Hematopoietic multipotent progenitor cell treated with erythropoietin and hydrocortisone succinate and interleukin-3 and kit ligand, for 4 days (in vitro differentiated cells): ENCODE measurements at regions not wholly inside any gene's neighbourhood (a gene's known extent, or its start where the extent isn't known, plus 50 kb on each side); places are given as distances from the start of the nearest gene placed in this dataset.

Source experiments
- DNase-seq: peaks from one replicate; pipeline ENCODE4 v3.0.0-alpha.2; 2015

DNA sequence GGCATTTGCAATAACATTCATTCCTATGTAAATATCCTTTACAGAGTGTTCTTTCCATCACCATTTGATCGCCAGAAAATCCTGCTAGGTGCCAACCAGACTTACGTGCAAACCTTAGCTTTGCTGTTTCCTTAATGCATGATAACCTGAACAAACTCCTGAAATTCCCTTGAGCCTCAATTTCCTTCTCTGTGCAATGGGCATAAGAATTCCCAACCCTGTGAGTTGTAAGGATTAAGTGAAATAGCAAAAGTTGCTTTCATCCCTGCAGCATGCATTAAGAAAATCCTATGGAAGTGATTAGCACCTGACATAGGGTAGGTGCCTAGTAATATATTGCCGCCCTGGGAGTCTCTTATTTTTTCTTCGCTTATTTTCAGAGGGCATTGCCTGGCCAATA is 272.7 kb downstream of the MAF start:
- DNase-seq: no peak

DNA sequence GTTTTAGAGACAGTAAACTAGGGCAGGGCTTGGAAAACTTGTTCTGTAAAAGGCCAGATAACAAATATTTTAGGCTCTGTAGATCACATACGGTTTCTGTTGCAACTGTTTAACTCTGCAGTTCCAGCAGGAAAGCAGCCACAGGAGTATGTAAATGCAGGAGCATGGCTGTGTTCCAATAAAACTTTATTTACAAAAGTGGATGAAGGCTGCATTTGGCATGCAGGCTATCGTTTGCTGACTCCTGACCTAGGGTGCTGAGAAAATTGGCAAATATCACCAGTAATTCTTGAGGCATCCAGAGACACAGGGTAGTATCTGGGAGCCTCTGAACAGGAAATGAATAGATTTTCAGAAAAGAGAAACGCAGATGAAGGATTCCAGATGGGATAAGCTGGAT is 274.0 kb downstream of the MAF start:
- DNase-seq: no peak

DNA sequence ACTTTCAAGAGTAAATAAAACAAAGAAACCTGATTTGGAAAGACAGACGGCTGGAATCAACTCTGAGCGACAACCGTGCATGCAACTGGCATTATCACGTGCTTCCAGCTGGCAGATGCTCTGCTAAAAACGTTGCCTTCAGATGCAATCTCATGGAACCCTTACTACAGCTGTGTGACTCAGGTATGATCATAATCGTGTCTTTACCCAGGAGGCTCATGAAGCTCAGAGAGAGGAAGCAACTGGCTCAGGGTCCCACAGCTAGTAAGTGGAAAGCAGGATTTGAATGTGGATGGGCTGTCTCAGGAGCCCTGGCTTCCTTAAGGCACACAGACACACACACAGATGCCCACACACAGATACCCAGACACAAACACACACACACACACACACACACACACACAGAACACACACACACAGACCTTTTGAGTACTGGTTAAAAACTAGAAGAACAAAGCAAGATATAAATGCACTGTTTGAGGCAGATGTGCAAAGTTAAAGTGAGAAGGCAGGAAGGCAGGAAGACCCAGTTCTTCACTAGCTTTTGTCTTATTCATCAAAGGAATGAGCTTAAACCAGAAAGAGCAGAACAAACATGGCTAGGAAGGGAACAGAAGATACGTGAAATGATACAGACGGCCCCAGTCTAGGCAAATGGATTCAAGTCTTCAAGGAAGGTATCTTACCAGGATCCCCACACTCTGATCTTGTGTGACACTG is 275.2 kb downstream of the MAF start:
- no peak for DNase-seq

DNA sequence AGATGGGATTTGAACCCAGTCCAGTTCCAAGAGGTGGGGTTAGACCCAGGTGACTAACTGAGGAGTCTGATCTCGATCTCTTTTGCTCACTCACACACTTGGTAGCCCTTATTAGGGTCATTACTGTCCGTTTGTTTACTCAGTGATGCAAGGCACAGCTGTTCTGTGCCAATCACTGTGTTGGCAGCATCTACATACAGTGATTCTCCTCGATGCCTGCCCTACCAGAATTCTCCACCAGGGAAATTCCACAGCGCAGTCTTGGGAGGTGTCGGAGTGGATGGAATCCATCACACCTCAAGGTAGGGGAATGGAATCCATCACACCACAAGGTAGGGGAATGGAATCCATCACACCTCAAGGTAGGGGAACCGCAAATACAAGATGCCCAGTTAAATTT is 279.6 kb downstream of the MAF start:
- DNase-seq: no peak

DNA sequence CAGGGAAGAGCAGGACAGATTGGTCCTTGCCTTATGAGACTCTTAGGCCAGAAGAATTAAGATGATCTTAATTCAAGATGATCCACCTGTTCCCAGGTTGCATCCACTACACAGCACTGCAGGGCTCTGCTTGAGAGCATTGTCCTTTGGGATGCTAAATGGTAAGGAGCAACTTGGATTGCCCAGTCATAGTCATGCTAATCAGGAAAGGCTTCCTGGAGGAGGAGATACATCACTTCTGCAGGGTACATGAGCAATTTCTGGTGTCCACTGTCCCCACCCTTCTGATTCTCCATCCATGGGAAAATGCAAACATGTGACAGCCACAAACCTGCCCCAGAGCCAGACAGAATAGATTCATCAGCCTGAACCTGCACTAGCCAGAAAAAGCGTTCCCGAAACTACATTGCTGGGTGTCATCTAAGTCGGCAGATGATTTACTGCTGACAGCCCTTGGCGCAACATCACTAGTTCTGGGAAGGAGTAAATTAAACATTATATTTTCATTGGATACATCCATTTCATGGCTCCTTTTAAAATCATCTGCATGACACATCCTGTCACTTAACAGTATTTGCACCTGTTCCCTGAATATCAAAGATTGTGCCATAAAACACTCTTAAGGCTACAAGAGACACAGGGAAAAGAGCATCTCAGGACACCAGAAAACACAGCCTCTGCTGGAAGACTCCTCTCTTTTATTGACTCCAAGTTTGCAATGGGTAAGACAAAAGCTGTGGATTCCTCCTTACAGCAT is 282.2 kb downstream of the MAF start:
- no peak for DNase-seq

DNA sequence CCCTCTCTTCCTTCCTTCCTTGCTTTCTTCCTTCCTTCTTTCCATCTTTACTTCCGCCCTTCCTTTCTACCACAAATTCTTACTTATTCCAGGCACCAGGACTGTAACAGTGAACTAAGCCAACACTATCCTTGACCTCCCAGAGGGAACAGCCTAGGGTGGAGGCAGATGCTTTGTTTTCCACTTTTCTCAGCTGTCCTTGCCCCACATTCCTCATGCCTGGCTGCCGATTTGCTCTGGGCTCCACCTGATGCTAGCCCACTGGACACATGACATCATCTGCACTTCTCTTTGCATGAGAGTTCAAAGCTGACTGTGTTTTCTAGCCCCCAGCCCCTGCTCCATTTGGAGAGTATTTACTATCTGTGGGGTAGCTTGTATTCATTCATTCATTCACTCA is 283.0 kb downstream of the MAF start:
- no peak for DNase-seq

DNA sequence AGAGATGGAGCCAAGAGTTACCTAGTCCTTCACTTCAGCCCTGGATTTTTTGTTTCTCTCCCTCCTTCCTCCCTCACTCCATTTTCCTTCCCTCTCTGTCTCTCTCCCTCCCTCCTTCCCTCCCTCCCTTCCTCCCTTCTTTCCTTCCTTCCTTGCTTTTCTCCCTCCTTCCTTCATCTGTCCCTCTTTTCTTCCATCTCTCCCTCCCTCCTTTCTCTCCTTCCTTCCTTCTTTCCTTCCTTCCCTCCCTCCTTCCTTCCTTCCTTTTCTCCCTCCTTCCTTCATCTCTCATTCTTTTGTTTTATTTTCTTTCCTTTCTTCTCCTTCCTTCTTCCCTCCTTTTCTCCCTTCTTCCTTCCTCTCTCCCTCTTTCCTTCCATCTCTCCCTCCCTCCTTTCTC is 283.5 kb downstream of the MAF start:
- no peak for DNase-seq

DNA sequence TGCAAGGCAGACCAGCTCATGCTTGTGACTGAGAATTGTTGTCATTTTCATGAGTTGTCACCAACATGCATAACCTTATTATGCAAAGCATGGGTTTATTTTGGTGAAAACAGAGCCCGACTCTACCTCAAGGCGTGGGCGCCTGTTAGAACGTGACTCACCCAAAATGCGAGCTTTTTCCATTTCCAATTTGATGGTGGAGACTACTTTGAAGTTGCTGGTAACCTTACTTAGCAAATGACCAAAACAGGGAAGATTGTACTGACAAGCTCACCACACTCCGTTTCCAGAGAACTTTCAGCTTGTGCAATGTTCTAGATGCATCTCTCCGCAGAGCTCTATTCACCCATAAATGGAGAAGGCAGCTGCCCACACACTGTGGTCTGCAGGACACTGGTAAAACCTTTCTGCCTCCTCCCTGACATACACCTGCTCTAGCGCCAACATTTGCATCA is 284.5 kb downstream of the MAF start:
- no peak for DNase-seq

DNA sequence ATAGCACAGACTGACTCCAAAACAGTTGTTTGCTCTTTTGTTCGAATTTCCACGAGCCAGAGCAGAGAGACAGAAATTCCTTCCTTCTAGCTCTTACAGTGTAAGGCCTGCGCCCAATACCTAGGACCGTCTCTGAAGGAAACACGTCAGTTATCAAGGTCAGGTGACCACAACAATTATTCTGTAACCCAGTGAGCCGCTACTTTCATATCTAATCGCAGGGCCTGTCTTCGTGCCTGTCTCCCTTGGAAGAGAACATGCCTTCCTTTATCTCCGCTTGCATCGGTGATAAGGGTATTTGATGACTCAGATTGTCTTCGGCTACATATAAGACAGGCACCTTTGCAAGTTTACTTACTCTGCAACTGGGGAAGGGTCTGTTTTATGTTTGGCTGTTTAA is 288.0 kb downstream of the MAF start:
- no peak for DNase-seq

DNA sequence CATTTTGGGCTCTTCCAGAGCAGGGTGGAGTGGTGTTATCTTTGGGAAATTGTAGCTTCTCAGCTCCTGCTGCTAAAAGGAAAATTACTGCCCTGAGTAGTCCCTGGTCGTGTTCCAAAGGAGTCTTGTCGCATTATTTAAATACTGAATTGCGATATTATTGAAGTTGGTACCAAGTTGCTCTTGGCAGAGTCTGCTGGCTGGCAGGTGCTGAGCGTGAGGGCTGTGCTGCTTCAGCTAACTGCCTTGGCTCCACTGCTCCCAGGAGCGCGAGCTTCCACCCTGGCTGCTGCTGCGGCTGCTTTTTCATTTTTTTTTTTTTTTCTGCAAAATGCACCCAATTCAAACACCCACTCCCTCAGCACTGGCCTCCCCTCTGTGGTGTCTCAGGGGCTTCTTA is 289.8 kb downstream of the MAF start:
- DNase-seq: no peak

DNA sequence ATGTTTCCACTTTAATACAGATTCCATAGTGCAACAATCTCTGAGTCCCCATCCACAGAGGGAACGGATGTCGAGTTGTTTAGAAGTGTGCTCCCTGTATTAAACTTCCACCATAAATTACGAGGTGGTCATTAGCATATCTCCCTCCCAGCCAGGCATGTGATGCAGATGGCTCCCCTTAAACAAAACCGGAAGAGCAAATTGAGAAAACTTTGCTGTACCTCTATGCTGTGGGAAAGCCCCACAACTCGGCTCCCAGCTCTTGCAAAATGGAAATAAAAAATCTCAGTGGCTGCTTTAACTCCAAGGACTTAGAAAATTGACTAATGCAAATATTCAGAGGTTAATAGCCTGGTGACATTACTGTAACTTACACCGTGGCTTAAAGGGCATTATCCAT is 290.9 kb downstream of the MAF start:
- DNase-seq: no peak

DNA sequence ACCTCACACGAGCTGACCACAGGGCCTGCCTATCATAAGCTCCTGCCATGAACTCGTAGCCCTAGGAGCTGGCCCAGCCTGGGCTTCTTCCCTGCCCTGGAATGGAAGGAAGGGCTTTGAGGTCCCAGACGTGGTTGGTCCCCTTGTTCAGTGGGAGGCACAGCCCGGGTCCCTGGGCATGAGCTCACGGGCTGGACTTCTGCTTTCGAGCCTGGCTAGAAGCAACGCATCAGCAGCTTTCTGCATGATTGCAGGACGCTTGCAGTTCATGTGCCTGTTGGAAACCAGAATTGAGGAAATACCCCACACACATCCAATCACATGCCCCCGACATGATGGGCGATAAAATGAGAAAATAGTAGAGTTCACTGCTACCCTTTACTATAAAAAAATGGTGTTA is 293.3 kb downstream of the MAF start:
- DNase-seq: no peak

DNA sequence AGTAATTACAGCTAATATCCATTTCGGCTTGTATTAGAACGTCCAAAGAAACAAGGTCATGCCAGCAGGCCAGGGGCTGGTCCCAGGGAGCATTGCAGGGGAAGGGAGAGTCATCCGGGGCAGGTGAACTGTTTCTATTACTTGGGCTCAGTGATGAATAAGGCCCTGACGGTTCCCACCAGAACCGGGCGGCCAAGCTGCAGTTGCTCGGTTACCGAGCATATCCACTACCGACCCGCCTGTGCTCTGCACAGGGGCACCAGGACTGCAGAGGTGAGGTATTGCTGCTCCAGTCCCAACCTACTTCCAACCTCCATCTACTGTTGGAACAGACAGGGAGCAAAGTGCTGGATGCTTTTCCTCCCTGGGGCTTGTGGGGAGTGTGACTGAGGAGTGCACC is 295.5 kb downstream of the MAF start:
- DNase-seq: no peak

DNA sequence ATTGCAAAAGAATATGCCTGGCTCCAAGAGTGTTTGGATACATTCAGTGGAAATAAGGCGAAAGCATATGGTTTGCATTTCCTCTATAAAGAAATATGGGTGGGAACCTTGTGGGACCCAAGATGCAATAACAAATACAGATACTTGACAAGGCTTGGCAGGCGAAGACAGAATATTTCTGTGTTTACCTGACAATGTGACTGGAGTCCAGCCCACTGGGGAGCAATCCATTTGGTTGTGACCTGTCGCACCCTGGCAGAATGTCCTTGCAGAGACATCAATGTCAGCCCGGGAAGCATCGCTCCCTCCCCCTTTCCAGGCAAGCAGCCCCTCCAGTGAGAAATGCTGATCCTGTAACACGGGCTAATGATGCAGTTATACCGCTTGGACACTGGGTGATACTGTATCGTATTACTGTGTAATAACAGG is 296.6 kb downstream of the MAF start:
- DNase-seq: no peak

DNA sequence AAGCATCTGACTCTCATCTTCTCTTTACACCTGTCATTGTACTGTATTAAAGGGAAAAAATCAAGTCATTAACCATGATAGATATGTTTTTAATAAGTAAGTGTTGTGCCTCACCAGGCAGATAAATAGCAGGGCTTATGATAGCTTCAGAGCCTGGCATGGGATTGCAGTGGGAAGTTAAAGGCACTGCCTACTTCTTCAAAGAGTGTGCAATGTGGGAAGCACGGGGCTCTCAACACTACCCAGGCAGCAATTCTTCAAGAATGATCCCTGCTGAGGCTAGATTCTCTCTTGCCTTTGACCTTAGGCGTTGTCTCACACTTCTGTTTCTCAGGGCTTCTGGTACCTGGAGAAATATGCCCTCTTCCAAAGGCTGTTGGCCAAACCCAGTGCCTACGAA is 297.3 kb downstream of the MAF start:
- DNase-seq: no peak

DNA sequence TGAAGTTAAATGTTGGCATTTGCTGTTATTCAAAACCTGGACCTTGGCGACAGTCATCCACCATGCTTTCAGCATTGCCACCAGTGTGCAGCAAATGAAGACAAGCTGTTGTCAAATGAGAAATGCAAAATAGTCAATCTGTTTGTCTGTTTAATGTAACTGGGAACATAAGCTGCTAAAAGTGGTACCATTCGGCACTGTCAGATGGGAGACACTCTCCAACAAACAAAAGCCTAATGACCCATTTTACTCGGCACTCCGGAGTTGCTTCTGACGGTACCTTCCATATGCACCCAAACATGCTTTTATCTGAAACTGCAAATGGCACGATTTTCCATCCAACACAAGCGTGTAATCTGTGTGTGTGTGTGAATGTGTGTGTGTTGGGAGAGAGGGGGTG is 297.8 kb downstream of the MAF start:
- DNase-seq: no peak

DNA sequence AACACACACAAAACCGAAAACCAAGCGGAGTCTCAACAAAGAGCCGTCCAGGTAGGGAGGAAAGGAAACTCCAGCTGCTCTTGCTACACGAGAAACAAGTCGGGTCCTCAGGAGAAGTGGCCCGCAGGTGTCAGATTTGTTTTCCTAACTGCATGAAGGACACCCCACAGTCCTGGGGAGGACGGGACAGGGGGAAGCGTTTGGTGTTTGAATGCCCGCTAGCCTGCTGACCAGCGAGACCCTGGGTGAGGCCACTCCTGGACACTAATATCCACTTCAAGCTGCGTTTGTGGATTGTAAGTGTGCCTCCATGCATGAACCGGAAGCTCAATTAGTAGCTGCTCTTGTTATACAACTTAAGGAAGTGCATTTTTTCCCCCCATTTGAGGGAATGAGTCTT is 299.5 kb downstream of the MAF start:
- DNase-seq: no peak

DNA sequence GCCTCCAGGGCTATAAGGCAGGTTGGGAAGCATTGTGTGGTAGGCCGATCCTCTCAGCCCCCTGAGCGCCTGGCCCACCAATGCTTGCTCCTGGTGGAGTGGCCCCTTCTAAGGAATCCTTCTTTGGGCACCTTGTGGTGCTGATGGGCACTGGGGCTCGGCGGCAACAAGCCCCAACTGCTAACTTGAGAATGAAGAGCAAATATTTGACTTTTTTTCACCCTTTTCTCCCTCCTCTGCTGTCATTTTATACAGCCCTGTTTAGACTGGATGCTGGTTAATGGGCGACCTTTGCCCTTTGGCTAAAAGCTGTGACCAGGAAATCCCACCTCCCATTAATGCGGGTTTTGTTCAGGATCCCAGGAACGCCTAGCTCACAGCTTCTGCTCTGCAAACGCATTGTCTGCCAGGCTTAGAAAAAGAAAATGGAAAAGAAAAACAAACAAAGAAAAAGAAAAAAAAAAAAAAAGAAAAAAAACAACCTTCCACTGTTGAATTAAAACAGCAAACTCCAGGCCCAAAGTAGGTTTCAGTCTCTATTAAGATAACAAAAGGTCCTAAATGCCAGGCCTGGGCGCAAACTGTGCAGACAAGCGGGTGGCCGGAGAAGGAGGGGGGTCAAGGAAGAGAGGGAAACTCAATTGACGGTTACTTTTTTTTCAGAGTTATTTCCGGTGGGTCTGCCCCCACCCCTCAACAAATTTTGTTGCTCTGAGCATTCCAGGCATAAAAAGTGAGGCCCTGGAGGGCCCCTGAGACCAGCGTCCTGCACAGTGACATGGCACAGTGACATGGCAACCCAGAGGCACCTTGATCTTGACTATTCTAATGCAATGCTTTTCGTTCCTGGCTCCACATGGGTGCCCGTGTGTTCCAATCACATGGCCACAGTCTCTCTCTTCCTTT is 301.4 kb downstream of the MAF start:
- no peak for DNase-seq

DNA sequence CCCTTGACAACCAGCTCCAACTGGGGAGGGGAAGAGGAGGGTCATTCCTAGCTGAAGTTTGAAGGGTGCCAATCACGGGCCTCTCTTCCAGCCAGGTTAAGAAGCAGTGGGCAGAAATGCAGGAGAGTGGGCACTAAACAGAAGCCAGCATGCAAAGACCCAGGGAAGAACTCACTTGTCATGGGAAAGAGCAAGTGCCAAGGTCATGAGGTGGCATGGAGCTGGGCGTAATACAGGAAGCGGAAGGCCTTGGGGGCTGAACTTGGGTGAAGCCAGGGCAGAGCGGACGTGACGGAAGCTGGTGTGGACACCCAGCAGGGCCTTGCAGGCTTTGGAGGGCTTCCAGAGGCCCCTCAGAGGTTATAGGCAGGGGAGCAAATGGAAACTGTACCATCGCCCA is 302.1 kb downstream of the MAF start:
- DNase-seq: no peak

DNA sequence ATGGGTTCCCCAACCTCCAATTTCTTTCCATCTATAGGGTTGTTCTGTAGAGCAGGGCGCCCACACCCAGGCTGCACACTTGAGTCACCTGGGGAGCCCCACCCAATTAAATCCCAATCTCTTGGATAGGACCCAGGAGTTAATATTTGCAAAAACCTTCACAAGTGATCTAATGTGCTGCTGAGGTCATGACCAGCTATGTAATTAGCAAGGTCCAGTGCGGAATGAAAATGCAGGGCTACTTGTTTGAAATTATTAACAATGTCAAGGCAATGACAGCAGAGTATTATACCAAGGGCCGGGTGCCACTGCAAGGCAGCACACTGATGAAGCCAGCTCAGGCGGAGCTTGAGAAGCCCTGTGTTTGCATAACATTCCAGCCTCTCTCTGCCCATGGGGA is 302.7 kb downstream of the MAF start:
- DNase-seq: no peak

DNA sequence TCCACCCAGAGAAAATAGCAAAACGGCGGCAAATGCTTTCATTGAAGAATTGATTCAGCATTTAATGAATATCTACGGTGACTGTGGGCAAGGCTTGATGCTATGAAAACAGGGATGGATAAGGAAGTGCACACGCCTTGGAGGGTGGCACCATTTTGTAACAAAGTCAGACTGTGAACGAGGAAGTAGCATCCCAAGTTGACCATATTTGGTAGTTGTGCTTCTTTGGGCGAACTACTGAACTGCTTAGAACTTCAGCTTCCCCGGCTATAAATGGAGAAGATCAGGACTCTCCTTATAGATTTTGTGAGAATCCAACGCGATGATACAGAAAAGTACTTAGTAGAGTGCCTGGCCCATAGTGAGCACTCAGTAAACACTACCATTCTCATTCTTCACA is 303.2 kb downstream of the MAF start:
- no peak for DNase-seq

DNA sequence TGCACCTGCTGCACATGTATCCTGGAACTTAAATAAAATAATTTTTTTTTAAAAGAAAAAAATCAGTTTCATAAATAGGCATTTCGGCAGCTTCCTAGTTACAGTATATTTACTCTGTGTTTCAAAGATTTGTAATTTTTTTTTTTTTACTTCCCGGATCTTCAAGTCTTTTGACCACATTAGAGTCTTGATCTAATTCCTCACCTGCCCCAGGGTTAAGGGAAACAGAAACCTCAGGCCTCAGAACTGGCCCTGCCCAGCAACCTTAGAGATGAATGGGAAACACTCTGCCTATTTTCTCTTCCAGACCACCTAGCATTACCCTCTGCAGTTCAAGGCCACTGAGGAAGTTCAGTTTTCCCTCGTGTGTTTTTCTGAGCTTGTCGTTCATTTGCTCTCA is 304.0 kb downstream of the MAF start:
- DNase-seq: no peak

DNA sequence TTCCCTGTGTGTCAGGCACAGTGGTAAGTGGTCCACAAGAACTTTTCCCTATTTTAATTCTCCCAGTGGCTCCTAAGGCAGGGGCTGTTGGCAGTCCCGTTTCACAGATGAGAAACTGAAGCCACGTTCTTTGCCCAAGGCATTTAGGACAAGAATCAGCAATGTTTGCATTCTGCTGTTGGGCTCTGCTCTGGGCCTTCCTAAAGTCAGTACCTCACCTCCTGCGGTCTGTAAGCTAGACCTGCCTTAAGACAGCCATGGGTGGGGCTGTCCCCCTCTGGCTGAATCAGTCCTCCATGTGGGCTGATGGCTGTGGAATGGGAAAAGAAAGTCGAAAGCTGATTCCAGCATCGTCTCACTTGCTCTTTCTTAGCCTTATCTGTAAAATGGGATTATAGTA is 304.8 kb downstream of the MAF start:
- DNase-seq: no peak

DNA sequence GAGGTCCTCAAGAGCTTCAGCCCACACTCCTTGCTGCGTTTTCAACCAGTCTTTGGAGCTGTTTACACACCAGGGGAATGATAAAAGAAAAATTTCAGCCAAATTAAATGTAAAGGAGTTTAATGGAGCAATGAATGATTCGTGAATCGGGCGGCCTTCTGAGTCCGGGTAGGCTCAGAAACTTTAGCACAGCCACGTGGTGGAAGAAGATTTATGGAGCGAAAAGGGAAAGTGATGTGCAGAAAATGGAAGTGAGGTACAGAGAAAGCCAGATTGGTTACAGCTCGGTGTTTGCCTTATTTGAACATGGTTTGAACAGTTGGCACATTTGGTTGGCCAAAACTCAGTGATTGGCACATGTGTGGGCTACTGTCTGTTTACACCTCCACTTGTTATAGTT is 305.4 kb downstream of the MAF start:
- DNase-seq: no peak
